Urinary bladder (tissue), 4 donors: ENCODE measurements at regions not wholly inside any gene's neighbourhood (a gene's known extent, or its start where the extent isn't known, plus 50 kb on each side); places are given as distances from the start of the nearest gene placed in this dataset. TPM values are rescaled to one million over a fixed set of nuclear protein-coding genes. Genes with fewer than 3 reads are reported as not detected.
"Not testable (repeated sequence)": the region's sequence is repeated elsewhere in the genome, so short reads cannot be mapped to it uniquely, and the experiment has no call there.

Experiments
- DNase-seq: peaks from one replicate; pipeline ENCODE4 v3.0.0-alpha.2; 2015; ENCODE audit errors: extremely low spot score
- H3K27ac ChIP-seq: one replicate; pipeline ENCODE4 v1.5.1; 2013; ENCODE audit warnings: low read depth, mild to moderate bottlenecking, moderate library complexity
- H3K36me3 ChIP-seq: one replicate; pipeline ENCODE4 v1.6.1; 2013; ENCODE audit warnings: mild to moderate bottlenecking, moderate library complexity; ENCODE audit not compliant: insufficient read depth
- H3K4me1 ChIP-seq: one replicate; pipeline ENCODE4 v1.6.1; 2013; ENCODE audit warnings: mild to moderate bottlenecking, moderate library complexity; ENCODE audit not compliant: insufficient read depth
- H3K4me3 ChIP-seq: one replicate; pipeline ENCODE4 v1.5.1; 2013; ENCODE audit warnings: low read depth, low read length
- WGBS: extraction: QIAGEN DNeasy Blood & Tissue Kit; methylation state at CpG from one replicate; pipeline ENCODE4 v1.1.7; 2013; 5-methylcytosine and 5-hydroxymethylcytosine counted together
- small RNA-seq: library from RNA; depleted of rRNA; stranded (forward); fragments of <200 nt; gene quantifications from one replicate; pipeline ENCODE3, GENCODE V24; 2014
- donor health status: healthy with polysubstance abuse.
- donor health status: healthy.

DNA sequence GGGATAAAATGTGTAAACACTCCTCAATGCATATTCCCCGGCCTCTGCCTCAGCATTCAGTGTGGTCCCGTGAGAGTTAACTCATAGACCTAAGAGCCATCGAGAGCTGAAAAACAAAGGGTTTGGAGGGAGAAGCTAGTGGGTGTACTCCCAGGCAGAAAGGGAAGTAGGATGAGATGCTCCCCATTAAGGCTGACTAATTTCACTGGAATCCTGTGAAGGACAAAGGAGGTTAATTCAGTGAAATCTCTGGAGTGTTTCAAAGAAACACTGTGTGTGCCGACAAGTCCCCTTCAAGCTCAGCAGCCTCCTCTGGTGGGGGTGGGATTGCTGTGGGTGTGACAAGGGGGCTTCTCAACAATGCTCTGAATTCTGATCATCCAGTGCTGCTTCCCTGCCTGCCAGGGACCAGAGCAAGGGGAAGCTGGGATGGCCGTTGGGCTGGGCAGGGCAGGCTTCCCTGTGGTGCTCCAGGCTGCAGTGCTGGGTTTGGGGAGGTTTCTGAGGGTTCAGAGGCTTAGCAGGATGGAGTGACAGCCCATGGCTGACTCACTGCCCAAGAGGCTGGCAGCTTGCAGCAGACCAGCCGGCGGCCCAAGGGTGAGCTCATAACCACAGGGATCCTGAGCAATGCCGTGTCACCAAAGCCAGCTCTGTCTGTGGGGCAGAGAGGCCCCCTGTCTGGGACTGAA lies 61.4 kb upstream of the BMAL1 start:
- WGBS = 71% methylated on average over 8 of the region's 8 CpGs
- Histone ChIP-seq H3K36me3 (no peaks in the 10 kb centered on the region), H3K4me3 (no peak overlapping the region), H3K4me1 (no peaks in the 10 kb centered on the region), H3K27ac (no peak overlapping the region)
- DNase-seq = no peak

DNA sequence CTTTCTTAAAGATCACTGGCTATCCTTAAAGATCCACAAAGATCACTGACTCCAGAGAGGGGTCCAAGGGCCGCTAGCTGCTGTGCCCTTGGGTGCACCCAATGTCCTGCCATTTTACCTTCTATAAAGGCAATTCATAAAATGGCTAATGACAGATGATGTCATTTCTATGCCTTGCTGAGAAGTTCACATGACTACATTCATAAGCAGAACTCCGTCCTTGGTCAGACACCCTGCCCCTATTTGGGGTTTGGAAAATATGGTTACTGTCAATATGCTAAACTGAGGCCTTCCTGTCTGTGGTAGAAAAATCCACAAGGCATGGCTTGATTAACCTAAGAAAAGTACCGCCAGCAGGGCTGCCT lies 60.9 kb upstream of the BMAL1 start:
- Histone ChIP-seq H3K4me1 (no peaks in the 10 kb centered on the region), H3K4me3 (no peak overlapping the region), H3K36me3 (no peaks in the 10 kb centered on the region), H3K27ac (no peak overlapping the region)
- DNase-seq = no peak
- WGBS = 89% methylated on average over 3 of the region's 3 CpGs

DNA sequence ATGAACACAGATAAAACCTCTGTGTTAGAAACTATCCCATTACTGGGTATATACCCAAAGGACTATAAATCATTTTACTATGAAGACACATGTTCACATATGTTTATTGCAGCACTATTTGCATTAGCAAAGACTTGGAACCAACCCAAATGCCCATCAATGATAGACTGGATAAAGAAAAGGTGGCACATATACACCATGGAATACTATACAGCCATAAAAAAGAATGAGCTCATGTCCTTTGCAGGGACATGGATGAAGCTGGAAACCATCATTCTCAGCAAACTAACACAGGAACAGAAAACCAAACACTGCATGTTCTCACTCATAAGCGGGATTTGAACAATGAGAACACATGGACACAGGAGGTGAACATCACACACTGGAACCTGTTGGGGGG lies 58.9 kb upstream of the BMAL1 start:
- not testable (repeated sequence) for H3K4me3 ChIP-seq, H3K27ac ChIP-seq, H3K4me1 ChIP-seq, H3K36me3 ChIP-seq, DNase-seq
- 95% methylated on average over 1 of the region's 1 CpG for WGBS

DNA sequence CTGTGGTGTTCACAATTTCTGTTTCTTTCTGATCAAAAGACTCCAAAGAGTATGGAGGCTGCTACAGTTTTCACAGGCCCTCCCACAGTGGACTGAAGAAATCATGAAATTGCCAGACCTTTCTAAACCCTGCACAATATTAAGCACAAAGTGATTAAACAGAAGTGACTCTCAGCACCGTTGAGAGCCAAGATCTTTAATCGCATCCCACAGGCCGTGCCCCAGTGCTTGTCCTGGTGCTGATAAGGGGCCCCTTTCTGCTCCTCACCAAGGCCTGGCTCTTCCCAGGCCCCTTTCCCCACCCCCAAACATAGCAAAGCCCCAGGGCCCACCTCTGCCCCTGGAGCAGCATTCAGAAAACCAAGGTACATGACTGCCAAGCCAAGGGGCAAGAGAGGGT lies 57.4 kb upstream of the BMAL1 start:
- Histone ChIP-seq H3K4me3 (no peak overlapping the region), H3K27ac (no peak overlapping the region), H3K36me3 (no peaks in the 10 kb centered on the region), H3K4me1 (no peaks in the 10 kb centered on the region)
- no peak for DNase-seq
- 73% methylated on average over 3 of the region's 3 CpGs for WGBS

- no peak for DNase-seq
- Histone ChIP-seq H3K27ac (no peak overlapping the region), H3K4me1 (no peaks in the 10 kb centered on the region), H3K4me3 (no peak overlapping the region), H3K36me3 (no peaks in the 10 kb centered on the region)
- 84% methylated on average over 4 of the region's 4 CpGs for WGBS
These were observed 55.9 kb upstream of the BMAL1 start for GRCh38 chr11:13221722-13222121.

DNA sequence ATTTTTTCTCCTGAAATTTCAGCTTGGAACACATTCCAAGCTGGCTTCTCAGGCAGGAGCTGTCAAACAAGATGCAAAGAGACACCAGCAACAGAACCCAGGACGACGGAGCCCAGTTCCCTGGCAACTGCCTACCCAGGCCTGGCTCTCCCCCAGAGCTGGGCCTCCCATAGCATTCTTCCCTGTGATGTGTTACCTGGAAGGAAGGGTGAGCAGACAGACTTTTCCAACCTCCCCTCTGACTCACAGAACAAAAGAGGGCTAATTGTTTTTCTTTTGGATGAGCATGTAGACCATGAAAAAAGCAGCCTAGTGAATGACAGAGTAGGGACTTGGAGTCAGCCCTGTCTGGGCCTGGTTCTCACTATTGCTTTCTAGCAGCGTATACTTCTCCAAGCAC lies 55.3 kb upstream of the BMAL1 start:
- no peak overlapping the region for H3K27ac ChIP-seq
- no peak for DNase-seq
- no peaks in the 10 kb centered on the region for H3K4me1 ChIP-seq
- WGBS = 71% methylated on average over 3 of the region's 3 CpGs
- no peaks in the 10 kb centered on the region for H3K36me3 ChIP-seq
- H3K4me3 ChIP-seq = no peak overlapping the region

DNA sequence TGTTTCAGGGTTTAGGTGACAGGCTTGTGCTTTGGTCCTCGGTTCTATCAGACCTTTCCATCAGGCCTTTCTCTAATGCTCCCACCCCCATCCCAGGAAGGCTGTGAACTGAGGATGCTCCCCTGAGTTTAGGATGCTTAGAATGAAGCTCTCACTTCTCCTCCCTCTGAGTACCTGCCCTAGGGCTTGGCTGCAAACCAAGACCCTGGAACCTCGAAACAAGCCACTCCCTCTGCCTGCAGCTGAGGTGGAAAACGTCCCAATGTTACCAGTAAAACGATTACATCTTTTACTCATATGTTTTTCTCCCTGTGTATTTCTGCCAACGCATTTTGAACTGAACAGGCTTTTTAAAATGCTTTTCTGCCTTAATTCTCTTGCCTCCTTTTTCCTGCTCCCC lies 54.5 kb upstream of the BMAL1 start:
- 49% methylated on average over 5 of the region's 5 CpGs for WGBS
- Histone ChIP-seq H3K27ac (no peak overlapping the region), H3K4me1 (no peaks in the 10 kb centered on the region), H3K36me3 (no peaks in the 10 kb centered on the region), H3K4me3 (no peak overlapping the region)
- DNase-seq = no peak

DNA sequence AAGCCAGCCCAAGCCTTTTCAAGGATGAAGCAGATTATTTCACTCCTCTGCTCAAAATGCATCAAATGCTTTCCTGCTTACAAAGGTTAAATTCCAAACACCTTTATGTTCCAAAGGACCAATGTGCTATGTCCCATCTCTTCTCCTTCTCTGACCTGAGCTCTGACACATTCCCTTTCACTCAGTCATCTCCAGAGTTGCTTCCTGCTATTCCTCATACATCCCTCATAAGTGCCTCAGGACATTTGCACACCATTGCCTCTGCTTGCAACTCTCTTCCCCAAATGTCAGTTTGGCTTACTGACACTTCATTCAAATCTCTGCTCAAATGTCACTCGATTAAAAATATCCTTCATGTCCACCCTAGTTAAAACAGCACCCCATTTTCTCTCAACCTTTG lies 53.3 kb upstream of the BMAL1 start:
- no peak for DNase-seq
- Histone ChIP-seq H3K4me1 (no peaks in the 10 kb centered on the region), H3K27ac (no peak overlapping the region), H3K4me3 (no peak overlapping the region), H3K36me3 (no peaks in the 10 kb centered on the region)
- 93% methylated on average over 1 of the region's 1 CpG for WGBS

- WGBS = 89% methylated on average over 10 of the region's 10 CpGs
- no peak for DNase-seq
- Histone ChIP-seq H3K4me1 (no peaks in the 10 kb centered on the region), H3K27ac (no peak overlapping the region), H3K4me3 (no peak overlapping the region), H3K36me3 (no peaks in the 10 kb centered on the region)
These were observed 52.3 kb upstream of the BMAL1 start for GRCh38 chr11:13225038-13226001.

GRCh38 chr11:13227676-13228255 lies 49.8 kb upstream of the BMAL1 start:
- no peaks in the 10 kb centered on the region for H3K36me3 ChIP-seq
- WGBS = 68% methylated on average over 4 of the region's 4 CpGs
- H3K4me3 ChIP-seq = no peak overlapping the region
- H3K4me1 ChIP-seq = no peaks in the 10 kb centered on the region
- no peak for DNase-seq
- no peak overlapping the region for H3K27ac ChIP-seq

Small RNA genes in the stretch of these regions (small RNA-seq; reads per million reads assigned to genes)
- gene AC022878.1 = not detected
